ENCODE measurements at regions not wholly inside any gene's neighbourhood (a gene's known extent, or its start where the extent isn't known, plus 50 kb on each side); places are given as distances from the start of the nearest gene placed in this dataset.
"Not testable (repeated sequence)": the region's sequence is repeated elsewhere in the genome, so short reads cannot be mapped to it uniquely, and the experiment has no call there.

GRCh38 chr12:76292891-76293290 lies 55.3 kb downstream of the BBS10 start:
- not testable (repeated sequence) for H3K4me3 ChIP-seq (ENCODE audit: low read depth, low read length)

- H3K4me3 ChIP-seq (ENCODE audit: low read depth, low read length): not testable (repeated sequence)
These were observed 55.9 kb downstream of the BBS10 start for GRCh38 chr12:76292305-76292704.

GRCh38 chr12:76290963-76291859 lies 57.0 kb downstream of the BBS10 start:
- H3K4me3 ChIP-seq (ENCODE audit: low read depth, low read length): no peak overlapping the region
- no peak for TF ChIP-seq CTCF (IDR thresholded peaks at IDR 0.05; ENCODE audit: low read depth, low read length)

- TF ChIP-seq CTCF (IDR thresholded peaks at IDR 0.05; ENCODE audit: low read depth, low read length): no peak
These were observed 60.0 kb downstream of the BBS10 start for GRCh38 chr12:76288218-76288617.

GRCh38 chr12:76284816-76285750 lies 63.1 kb downstream of the BBS10 start:
- no peak for TF ChIP-seq CTCF (IDR thresholded peaks at IDR 0.05; ENCODE audit: low read depth, low read length)
- H3K4me3 ChIP-seq (ENCODE audit: low read depth, low read length): no peak overlapping the region

More at GRCh38 chr12:76288218-76288617, 60.0 kb downstream of the BBS10 start:
- H3K4me3 ChIP-seq (ENCODE audit: low read depth, low read length): no peak overlapping the region

- no peak for TF ChIP-seq CTCF (IDR thresholded peaks at IDR 0.05; ENCODE audit: low read depth, low read length)
- no peak overlapping the region for H3K4me3 ChIP-seq (ENCODE audit: low read depth, low read length)
These were observed 65.5 kb downstream of the BBS10 start for GRCh38 chr12:76282744-76283143.

- 0 out of 2 replicates have a peak overlapping the region, but pooled peaks have one; percentile 5 for H3K4me3 ChIP-seq (ENCODE audit: low read depth, low read length)
- no peak for TF ChIP-seq CTCF (IDR thresholded peaks at IDR 0.05; ENCODE audit: low read depth, low read length)
These were observed 70.7 kb downstream of the BBS10 start for GRCh38 chr12:76277480-76277879.
